ENCODE measurements at regions not wholly inside any gene's neighbourhood (a gene's known extent, or its start where the extent isn't known, plus 50 kb on each side); places are given as distances from the start of the nearest gene placed in this dataset.
A peak's percentile ranks its signal among the peaks of the same experiment; 100 is the strongest.

- H3K27ac ChIP-seq (ENCODE audit: low read depth, low read length), result peak overlapping the region; percentile 20
- H3K4me3 ChIP-seq (ENCODE audit: low read length in 3 of 3), result no peak overlapping the region
- H3K27me3 ChIP-seq (ENCODE audit: control insufficient read depth in 3 of 3, insufficient read depth in 3 of 3, low read length in 3 of 3), result no peaks in the 10 kb centered on the region
- no peak overlapping the region for H3K9ac ChIP-seq (ENCODE audit: low read depth in 1 of 3, low read length in 3 of 3)
- H3K36me3 ChIP-seq (ENCODE audit: control insufficient read depth in 3 of 3, insufficient read depth in 3 of 3, low read length in 3 of 3), result no peaks in the 10 kb centered on the region
- H3K9me3 ChIP-seq (ENCODE audit: control insufficient read depth in 3 of 3, low read length in 3 of 3), result no peaks in the 10 kb centered on the region
- H3K4me1 ChIP-seq (ENCODE audit: control insufficient read depth in 3 of 3, insufficient read depth in 3 of 3, low read length in 3 of 3), result no peaks in the 10 kb centered on the region
Observed at GRCh38 chr16:60763869-60764268, 1272.4 kb downstream of the CDH8 start.

GRCh38 chr16:60755907-60756306, 1280.3 kb downstream of the CDH8 start:
- no peaks in the 10 kb centered on the region for H3K27me3 ChIP-seq (ENCODE audit: control insufficient read depth in 3 of 3, insufficient read depth in 3 of 3, low read length in 3 of 3)
- no peaks in the 10 kb centered on the region for H3K36me3 ChIP-seq (ENCODE audit: control insufficient read depth in 3 of 3, insufficient read depth in 3 of 3, low read length in 3 of 3)
- no peak overlapping the region for H3K9ac ChIP-seq (ENCODE audit: low read depth in 1 of 3, low read length in 3 of 3)
- H3K4me3 ChIP-seq (ENCODE audit: low read length in 3 of 3), result no peak overlapping the region
- no peak overlapping the region for H3K27ac ChIP-seq (ENCODE audit: low read depth, low read length)
- no peaks in the 10 kb centered on the region for H3K9me3 ChIP-seq (ENCODE audit: control insufficient read depth in 3 of 3, low read length in 3 of 3)
- no peaks in the 10 kb centered on the region for H3K4me1 ChIP-seq (ENCODE audit: control insufficient read depth in 3 of 3, insufficient read depth in 3 of 3, low read length in 3 of 3)

- Histone ChIP-seq H3K4me3 (ENCODE audit: low read length in 3 of 3) (no peak overlapping the region), H3K9ac (ENCODE audit: low read depth in 1 of 3, low read length in 3 of 3) (no peak overlapping the region), H3K27me3 (ENCODE audit: control insufficient read depth in 3 of 3, insufficient read depth in 3 of 3, low read length in 3 of 3) (no peaks in the 10 kb centered on the region), H3K9me3 (ENCODE audit: control insufficient read depth in 3 of 3, low read length in 3 of 3) (no peaks in the 10 kb centered on the region), H3K36me3 (ENCODE audit: control insufficient read depth in 3 of 3, insufficient read depth in 3 of 3, low read length in 3 of 3) (no peaks in the 10 kb centered on the region), H3K4me1 (ENCODE audit: control insufficient read depth in 3 of 3, insufficient read depth in 3 of 3, low read length in 3 of 3) (no peaks in the 10 kb centered on the region), H3K27ac (ENCODE audit: low read depth, low read length) (no peak overlapping the region)
Observed at GRCh38 chr16:60748366-60748765, 1287.9 kb downstream of the CDH8 start.

GRCh38 chr16:60744198-60744597, 1292.0 kb downstream of the CDH8 start:
- H3K9me3 ChIP-seq (ENCODE audit: control insufficient read depth in 3 of 3, low read length in 3 of 3), result no peaks in the 10 kb centered on the region
- no peaks in the 10 kb centered on the region for H3K4me1 ChIP-seq (ENCODE audit: control insufficient read depth in 3 of 3, insufficient read depth in 3 of 3, low read length in 3 of 3)
- H3K27ac ChIP-seq (ENCODE audit: low read depth, low read length), result no peak overlapping the region
- H3K27me3 ChIP-seq (ENCODE audit: control insufficient read depth in 3 of 3, insufficient read depth in 3 of 3, low read length in 3 of 3), result no peaks in the 10 kb centered on the region
- no peaks in the 10 kb centered on the region for H3K36me3 ChIP-seq (ENCODE audit: control insufficient read depth in 3 of 3, insufficient read depth in 3 of 3, low read length in 3 of 3)
- H3K4me3 ChIP-seq (ENCODE audit: low read length in 3 of 3), result no peak overlapping the region
- no peak overlapping the region for H3K9ac ChIP-seq (ENCODE audit: low read depth in 1 of 3, low read length in 3 of 3)

GRCh38 chr16:60741810-60742209, 1294.4 kb downstream of the CDH8 start:
- no peaks in the 10 kb centered on the region for H3K36me3 ChIP-seq (ENCODE audit: control insufficient read depth in 3 of 3, insufficient read depth in 3 of 3, low read length in 3 of 3)
- no peak overlapping the region for H3K27ac ChIP-seq (ENCODE audit: low read depth, low read length)
- no peaks in the 10 kb centered on the region for H3K4me1 ChIP-seq (ENCODE audit: control insufficient read depth in 3 of 3, insufficient read depth in 3 of 3, low read length in 3 of 3)
- no peak overlapping the region for H3K4me3 ChIP-seq (ENCODE audit: low read length in 3 of 3)
- no peaks in the 10 kb centered on the region for H3K27me3 ChIP-seq (ENCODE audit: control insufficient read depth in 3 of 3, insufficient read depth in 3 of 3, low read length in 3 of 3)
- H3K9me3 ChIP-seq (ENCODE audit: control insufficient read depth in 3 of 3, low read length in 3 of 3), result no peaks in the 10 kb centered on the region
- H3K9ac ChIP-seq (ENCODE audit: low read depth in 1 of 3, low read length in 3 of 3), result no peak overlapping the region

GRCh38 chr16:60739737-60740683, 1296.2 kb downstream of the CDH8 start:
- H3K27ac ChIP-seq (ENCODE audit: low read depth, low read length), result no peak overlapping the region
- H3K4me3 ChIP-seq (ENCODE audit: low read length in 3 of 3), result no peak overlapping the region
- no peaks in the 10 kb centered on the region for H3K36me3 ChIP-seq (ENCODE audit: control insufficient read depth in 3 of 3, insufficient read depth in 3 of 3, low read length in 3 of 3)
- H3K9me3 ChIP-seq (ENCODE audit: control insufficient read depth in 3 of 3, low read length in 3 of 3), result no peaks in the 10 kb centered on the region
- H3K9ac ChIP-seq (ENCODE audit: low read depth in 1 of 3, low read length in 3 of 3), result no peak overlapping the region
- H3K27me3 ChIP-seq (ENCODE audit: control insufficient read depth in 3 of 3, insufficient read depth in 3 of 3, low read length in 3 of 3), result no peaks in the 10 kb centered on the region
- H3K4me1 ChIP-seq (ENCODE audit: control insufficient read depth in 3 of 3, insufficient read depth in 3 of 3, low read length in 3 of 3), result no peaks in the 10 kb centered on the region

- no peak overlapping the region for H3K4me3 ChIP-seq (ENCODE audit: low read length in 3 of 3)
- H3K9me3 ChIP-seq (ENCODE audit: control insufficient read depth in 3 of 3, low read length in 3 of 3), result no peaks in the 10 kb centered on the region
- no peak overlapping the region for H3K9ac ChIP-seq (ENCODE audit: low read depth in 1 of 3, low read length in 3 of 3)
- H3K36me3 ChIP-seq (ENCODE audit: control insufficient read depth in 3 of 3, insufficient read depth in 3 of 3, low read length in 3 of 3), result no peaks in the 10 kb centered on the region
- H3K27ac ChIP-seq (ENCODE audit: low read depth, low read length), result no peak overlapping the region
- no peaks in the 10 kb centered on the region for H3K4me1 ChIP-seq (ENCODE audit: control insufficient read depth in 3 of 3, insufficient read depth in 3 of 3, low read length in 3 of 3)
- H3K27me3 ChIP-seq (ENCODE audit: control insufficient read depth in 3 of 3, insufficient read depth in 3 of 3, low read length in 3 of 3), result no peaks in the 10 kb centered on the region
Observed at GRCh38 chr16:60731329-60732050, 1304.7 kb downstream of the CDH8 start.

GRCh38 chr16:60729051-60729450, 1307.2 kb downstream of the CDH8 start:
- no peaks in the 10 kb centered on the region for H3K4me1 ChIP-seq (ENCODE audit: control insufficient read depth in 3 of 3, insufficient read depth in 3 of 3, low read length in 3 of 3)
- no peaks in the 10 kb centered on the region for H3K36me3 ChIP-seq (ENCODE audit: control insufficient read depth in 3 of 3, insufficient read depth in 3 of 3, low read length in 3 of 3)
- no peaks in the 10 kb centered on the region for H3K27me3 ChIP-seq (ENCODE audit: control insufficient read depth in 3 of 3, insufficient read depth in 3 of 3, low read length in 3 of 3)
- H3K27ac ChIP-seq (ENCODE audit: low read depth, low read length), result no peak overlapping the region
- no peak overlapping the region for H3K9ac ChIP-seq (ENCODE audit: low read depth in 1 of 3, low read length in 3 of 3)
- no peaks in the 10 kb centered on the region for H3K9me3 ChIP-seq (ENCODE audit: control insufficient read depth in 3 of 3, low read length in 3 of 3)
- no peak overlapping the region for H3K4me3 ChIP-seq (ENCODE audit: low read length in 3 of 3)

- Histone ChIP-seq H3K4me1 (ENCODE audit: control insufficient read depth in 3 of 3, insufficient read depth in 3 of 3, low read length in 3 of 3) (no peaks in the 10 kb centered on the region), H3K27ac (ENCODE audit: low read depth, low read length) (no peak overlapping the region), H3K36me3 (ENCODE audit: control insufficient read depth in 3 of 3, insufficient read depth in 3 of 3, low read length in 3 of 3) (no peaks in the 10 kb centered on the region), H3K4me3 (ENCODE audit: low read length in 3 of 3) (no peak overlapping the region), H3K9me3 (ENCODE audit: control insufficient read depth in 3 of 3, low read length in 3 of 3) (no peaks in the 10 kb centered on the region), H3K9ac (ENCODE audit: low read depth in 1 of 3, low read length in 3 of 3) (no peak overlapping the region), H3K27me3 (ENCODE audit: control insufficient read depth in 3 of 3, insufficient read depth in 3 of 3, low read length in 3 of 3) (no peaks in the 10 kb centered on the region)
Observed at GRCh38 chr16:60727851-60728250, 1308.4 kb downstream of the CDH8 start.

- Histone ChIP-seq H3K4me1 (ENCODE audit: control insufficient read depth in 3 of 3, insufficient read depth in 3 of 3, low read length in 3 of 3) (no peaks in the 10 kb centered on the region), H3K9ac (ENCODE audit: low read depth in 1 of 3, low read length in 3 of 3) (no peak overlapping the region)
Observed at GRCh38 chr16:60720060-60720459, 1316.2 kb downstream of the CDH8 start.

More at GRCh38 chr16:60720060-60720459, 1316.2 kb downstream of the CDH8 start:
- Histone ChIP-seq H3K36me3 (ENCODE audit: control insufficient read depth in 3 of 3, insufficient read depth in 3 of 3, low read length in 3 of 3) (no peaks in the 10 kb centered on the region), H3K27me3 (ENCODE audit: control insufficient read depth in 3 of 3, insufficient read depth in 3 of 3, low read length in 3 of 3) (no peaks in the 10 kb centered on the region), H3K27ac (ENCODE audit: low read depth, low read length) (no peak overlapping the region), H3K9me3 (ENCODE audit: control insufficient read depth in 3 of 3, low read length in 3 of 3) (peaks cover 0 to 4% (median 0%) of the 10 kb centered on the region in 3 donors), H3K4me3 (ENCODE audit: low read length in 3 of 3) (no peak overlapping the region)
